Endothelial cell (in vitro differentiated cells): ENCODE measurements at regions not wholly inside any gene's neighbourhood (a gene's known extent, or its start where the extent isn't known, plus 50 kb on each side); places are given as distances from the start of the nearest gene placed in this dataset.

Source experiments
- DNase-seq: peaks from one replicate; pipeline ENCODE4 v3.0.0; 2021; ENCODE audit warnings: low spot score
- H3K27ac Mint-ChIP-seq: one replicate; pipeline ENCODE4 v1.8.0; 2021; ENCODE audit warnings: mixed read lengths, inconsistent platforms; ENCODE audit not compliant: unreplicated experiment
- H3K27me3 Mint-ChIP-seq: one replicate; pipeline ENCODE4 v1.8.0; 2021; ENCODE audit warnings: mild to moderate bottlenecking, moderate library complexity, mixed read lengths, inconsistent platforms; ENCODE audit not compliant: unreplicated experiment
- H3K36me3 Mint-ChIP-seq: one replicate; pipeline ENCODE4 v1.8.0; 2021; ENCODE audit warnings: mild to moderate bottlenecking, low read depth, mixed read lengths, inconsistent platforms; ENCODE audit not compliant: unreplicated experiment
- H3K4me1 Mint-ChIP-seq: one replicate; pipeline ENCODE4 v1.8.0; 2021; ENCODE audit warnings: mild to moderate bottlenecking, mixed read lengths, inconsistent platforms; ENCODE audit not compliant: unreplicated experiment
- H3K4me3 Mint-ChIP-seq: one replicate; pipeline ENCODE4 v1.8.0; 2021; ENCODE audit warnings: mild to moderate bottlenecking, mixed read lengths, inconsistent platforms; ENCODE audit not compliant: unreplicated experiment
- H3K9me3 Mint-ChIP-seq: one replicate; pipeline ENCODE4 v1.8.0; 2021; ENCODE audit warnings: mixed read lengths, inconsistent platforms; ENCODE audit not compliant: unreplicated experiment
- CTCF ChIP-seq: fragments of 200-600 bp; sonication (generic); IDR thresholded peaks from one replicate; pipeline ENCODE4 v1.5.0; 2021; ENCODE audit warnings: antibody characterized with exemption; ENCODE audit not compliant: unreplicated experiment

GRCh38 chr7:131267631-131268030, 60.0 kb upstream of the MKLN1 start:
- peaks cover 1% of the 10 kb centered on the region for H3K27me3 Mint-ChIP-seq
- H3K4me3 Mint-ChIP-seq: no peak overlapping the region
- H3K4me1 Mint-ChIP-seq: peaks cover 5% of the 10 kb centered on the region
- no peaks in the 10 kb centered on the region for H3K36me3 Mint-ChIP-seq
- no peak overlapping the region for H3K27ac Mint-ChIP-seq
- no peak for TF ChIP-seq CTCF
- DNase-seq: no peak
- no peaks in the 10 kb centered on the region for H3K9me3 Mint-ChIP-seq

- Mint-ChIP-seq H3K36me3 (no peaks in the 10 kb centered on the region), H3K9me3 (no peaks in the 10 kb centered on the region), H3K27me3 (peaks cover 1% of the 10 kb centered on the region), H3K4me3 (no peak overlapping the region), H3K27ac (no peak overlapping the region), H3K4me1 (peaks cover 11% of the 10 kb centered on the region)
- DNase-seq: no peak
- no peak for TF ChIP-seq CTCF
Measured at GRCh38 chr7:131268906-131269305, 58.8 kb upstream of the MKLN1 start.

- H3K4me3 Mint-ChIP-seq: no peak overlapping the region
- H3K9me3 Mint-ChIP-seq: no peaks in the 10 kb centered on the region
- H3K4me1 Mint-ChIP-seq: peaks cover 18% of the 10 kb centered on the region
- peaks cover 1% of the 10 kb centered on the region for H3K27me3 Mint-ChIP-seq
- no peak for TF ChIP-seq CTCF
- no peak overlapping the region for H3K27ac Mint-ChIP-seq
- H3K36me3 Mint-ChIP-seq: no peaks in the 10 kb centered on the region
- DNase-seq: no peak
Measured at GRCh38 chr7:131272086-131272485, 55.6 kb upstream of the MKLN1 start.

- Mint-ChIP-seq H3K36me3 (no peaks in the 10 kb centered on the region), H3K27me3 (peaks cover 1% of the 10 kb centered on the region), H3K4me1 (peaks cover 18% of the 10 kb centered on the region), H3K27ac (no peak overlapping the region), H3K4me3 (no peak overlapping the region), H3K9me3 (no peaks in the 10 kb centered on the region)
- no peak for TF ChIP-seq CTCF
- no peak for DNase-seq
Measured at GRCh38 chr7:131274986-131275385, 52.7 kb upstream of the MKLN1 start.

GRCh38 chr7:131276190-131276589, 51.5 kb upstream of the MKLN1 start:
- Mint-ChIP-seq H3K4me1 (peaks cover 18% of the 10 kb centered on the region), H3K4me3 (no peak overlapping the region), H3K36me3 (no peaks in the 10 kb centered on the region), H3K27me3 (peaks cover 1% of the 10 kb centered on the region), H3K27ac (no peak overlapping the region), H3K9me3 (no peaks in the 10 kb centered on the region)
- no peak for TF ChIP-seq CTCF
- no peak for DNase-seq
